ENCODE measurements at regions not wholly inside any gene's neighbourhood (a gene's known extent, or its start where the extent isn't known, plus 50 kb on each side); places are given as distances from the start of the nearest gene placed in this dataset.

GRCh38 chr11:109750964-109751363 is 329.0 kb downstream of the C11orf87 start:
- Histone ChIP-seq H3K27ac (ENCODE audit: low read depth, low read length) (no peak overlapping the region), H3K4me3 (ENCODE audit: insufficient read depth, low read depth, low read length) (no peak overlapping the region), H3K4me1 (ENCODE audit: insufficient read depth, low read length) (no peaks in the 10 kb centered on the region), H3K27me3 (ENCODE audit: insufficient read depth, low read length) (no peaks in the 10 kb centered on the region), H3K9me3 (ENCODE audit: insufficient read depth, low read depth, low read length) (no peaks in the 10 kb centered on the region), H3K9ac (ENCODE audit: low read length) (no peak overlapping the region), H3K79me2 (ENCODE audit: insufficient read depth, low read length) (no peaks in the 10 kb centered on the region), H4K20me1 (ENCODE audit: insufficient read depth, low read length) (no peaks in the 10 kb centered on the region), H2AFZ (ENCODE audit: low read depth, low read length) (no peak overlapping the region), H3K36me3 (ENCODE audit: insufficient read depth, low read length) (no peaks in the 10 kb centered on the region), H3K4me2 (ENCODE audit: low read length) (no peak overlapping the region)
- TF ChIP-seq, protein P1, sequence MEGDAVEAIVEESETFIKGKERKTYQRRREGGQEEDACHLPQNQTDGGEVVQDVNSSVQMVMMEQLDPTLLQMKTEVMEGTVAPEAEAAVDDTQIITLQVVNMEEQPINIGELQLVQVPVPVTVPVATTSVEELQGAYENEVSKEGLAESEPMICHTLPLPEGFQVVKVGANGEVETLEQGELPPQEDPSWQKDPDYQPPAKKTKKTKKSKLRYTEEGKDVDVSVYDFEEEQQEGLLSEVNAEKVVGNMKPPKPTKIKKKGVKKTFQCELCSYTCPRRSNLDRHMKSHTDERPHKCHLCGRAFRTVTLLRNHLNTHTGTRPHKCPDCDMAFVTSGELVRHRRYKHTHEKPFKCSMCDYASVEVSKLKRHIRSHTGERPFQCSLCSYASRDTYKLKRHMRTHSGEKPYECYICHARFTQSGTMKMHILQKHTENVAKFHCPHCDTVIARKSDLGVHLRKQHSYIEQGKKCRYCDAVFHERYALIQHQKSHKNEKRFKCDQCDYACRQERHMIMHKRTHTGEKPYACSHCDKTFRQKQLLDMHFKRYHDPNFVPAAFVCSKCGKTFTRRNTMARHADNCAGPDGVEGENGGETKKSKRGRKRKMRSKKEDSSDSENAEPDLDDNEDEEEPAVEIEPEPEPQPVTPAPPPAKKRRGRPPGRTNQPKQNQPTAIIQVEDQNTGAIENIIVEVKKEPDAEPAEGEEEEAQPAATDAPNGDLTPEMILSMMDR (IDR thresholded peaks at IDR 0.05; ENCODE audit: insufficient read depth, low read depth, low read length): no peak
- TF ChIP-seq EZH2 (IDR thresholded peaks at IDR 0.05; ENCODE audit: insufficient read depth, low read length): no peak
- DNase-seq (ENCODE audit: low read depth) (no peak), FAIRE-seq (no peak)
- peaks cover 6% of the 10 kb centered on the region for H3K4me1 Mint-ChIP-seq (ENCODE audit: low read depth, unreplicated experiment)
- no peak overlapping the region for H3K27ac Mint-ChIP-seq (ENCODE audit: unreplicated experiment)
- peaks cover 2% of the 10 kb centered on the region for H3K27me3 Mint-ChIP-seq (ENCODE audit: low read depth, unreplicated experiment)
- H3K4me3 Mint-ChIP-seq (ENCODE audit: unreplicated experiment): no peak overlapping the region
- no peaks in the 10 kb centered on the region for H3K36me3 Mint-ChIP-seq (ENCODE audit: low read depth, unreplicated experiment)
- peaks cover 2% of the 10 kb centered on the region for H3K9me3 Mint-ChIP-seq (ENCODE audit: unreplicated experiment)

- FAIRE-seq (no peak), DNase-seq (ENCODE audit: low read depth) (peak; percentile 70)
- Mint-ChIP-seq H3K9me3 (ENCODE audit: unreplicated experiment) (peaks cover 2% of the 10 kb centered on the region), H3K4me1 (ENCODE audit: low read depth, unreplicated experiment) (peaks cover 6% of the 10 kb centered on the region), H3K4me3 (ENCODE audit: unreplicated experiment) (no peak overlapping the region), H3K27me3 (ENCODE audit: low read depth, unreplicated experiment) (peaks cover 2% of the 10 kb centered on the region), H3K36me3 (ENCODE audit: low read depth, unreplicated experiment) (no peaks in the 10 kb centered on the region), H3K27ac (ENCODE audit: unreplicated experiment) (no peak overlapping the region)
- H3K4me1 ChIP-seq (ENCODE audit: insufficient read depth, low read length): no peaks in the 10 kb centered on the region
- H3K4me2 ChIP-seq (ENCODE audit: low read length): no peak overlapping the region
- H3K4me3 ChIP-seq (ENCODE audit: insufficient read depth, low read depth, low read length): no peak overlapping the region
- H3K9me3 ChIP-seq (ENCODE audit: insufficient read depth, low read depth, low read length): no peaks in the 10 kb centered on the region
- TF ChIP-seq, protein P1 (IDR thresholded peaks at IDR 0.05; ENCODE audit: insufficient read depth, low read depth, low read length): no peak
- no peak for TF ChIP-seq EZH2 (IDR thresholded peaks at IDR 0.05; ENCODE audit: insufficient read depth, low read length)
- H3K27ac ChIP-seq (ENCODE audit: low read depth, low read length): no peak overlapping the region
- no peak overlapping the region for H3K9ac ChIP-seq (ENCODE audit: low read length)
- H4K20me1 ChIP-seq (ENCODE audit: insufficient read depth, low read length): no peaks in the 10 kb centered on the region
- H3K79me2 ChIP-seq (ENCODE audit: insufficient read depth, low read length): no peaks in the 10 kb centered on the region
- no peaks in the 10 kb centered on the region for H3K36me3 ChIP-seq (ENCODE audit: insufficient read depth, low read length)
- H2AFZ ChIP-seq (ENCODE audit: low read depth, low read length): no peak overlapping the region
- H3K27me3 ChIP-seq (ENCODE audit: insufficient read depth, low read length): no peaks in the 10 kb centered on the region
These were observed 330.3 kb downstream of the C11orf87 start for GRCh38 chr11:109752212-109752825.

DNA sequence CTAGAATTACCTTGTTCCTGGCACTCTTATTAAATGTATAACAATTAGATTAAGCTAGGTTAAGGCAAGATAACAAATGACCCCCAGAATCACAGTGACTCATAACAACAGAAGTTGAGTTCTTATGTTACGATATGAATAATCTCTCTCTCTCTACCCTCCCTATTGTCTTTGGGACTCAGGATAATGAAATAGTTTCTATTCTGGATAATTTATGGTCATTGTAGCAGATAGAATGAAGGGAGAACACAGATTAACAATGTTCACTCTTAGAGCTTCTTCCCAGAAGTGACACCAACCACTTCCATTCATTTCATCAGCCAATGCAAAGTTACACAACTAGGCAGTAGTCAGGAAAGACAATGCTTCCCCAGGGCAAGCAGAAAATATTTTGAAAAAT is 334.5 kb downstream of the C11orf87 start:
- FAIRE-seq (no peak), DNase-seq (ENCODE audit: low read depth) (no peak)
- H3K27me3 Mint-ChIP-seq (ENCODE audit: low read depth, unreplicated experiment): no peaks in the 10 kb centered on the region
- no peak overlapping the region for H2AFZ ChIP-seq (ENCODE audit: low read depth, low read length)
- H4K20me1 ChIP-seq (ENCODE audit: insufficient read depth, low read length): no peaks in the 10 kb centered on the region
- no peaks in the 10 kb centered on the region for H3K79me2 ChIP-seq (ENCODE audit: insufficient read depth, low read length)
- H3K4me3 Mint-ChIP-seq (ENCODE audit: unreplicated experiment): no peak overlapping the region
- H3K27ac Mint-ChIP-seq (ENCODE audit: unreplicated experiment): no peak overlapping the region
- no peak overlapping the region for H3K27ac ChIP-seq (ENCODE audit: low read depth, low read length)
- H3K4me1 Mint-ChIP-seq (ENCODE audit: low read depth, unreplicated experiment): peaks cover 3% of the 10 kb centered on the region
- H3K9ac ChIP-seq (ENCODE audit: low read length): no peak overlapping the region
- H3K9me3 ChIP-seq (ENCODE audit: insufficient read depth, low read depth, low read length): no peaks in the 10 kb centered on the region
- no peak overlapping the region for H3K4me3 ChIP-seq (ENCODE audit: insufficient read depth, low read depth, low read length)
- H3K4me1 ChIP-seq (ENCODE audit: insufficient read depth, low read length): no peaks in the 10 kb centered on the region
- TF ChIP-seq EZH2 (IDR thresholded peaks at IDR 0.05; ENCODE audit: insufficient read depth, low read length): no peak
- TF ChIP-seq, protein P1 (IDR thresholded peaks at IDR 0.05; ENCODE audit: insufficient read depth, low read depth, low read length): no peak
- no peaks in the 10 kb centered on the region for H3K36me3 Mint-ChIP-seq (ENCODE audit: low read depth, unreplicated experiment)
- H3K36me3 ChIP-seq (ENCODE audit: insufficient read depth, low read length): no peaks in the 10 kb centered on the region
- peaks cover 2% of the 10 kb centered on the region for H3K9me3 Mint-ChIP-seq (ENCODE audit: unreplicated experiment)
- H3K4me2 ChIP-seq (ENCODE audit: low read length): no peak overlapping the region
- no peaks in the 10 kb centered on the region for H3K27me3 ChIP-seq (ENCODE audit: insufficient read depth, low read length)
